GM12892 (cell line): ENCODE measurements at regions not wholly inside any gene's neighbourhood (a gene's known extent, or its start where the extent isn't known, plus 50 kb on each side); places are given as distances from the start of the nearest gene placed in this dataset.

Experiments
- POLR2A ChIP-seq: IDR thresholded peaks from 2 replicates; pipeline ENCODE4 v1.6.1; 2011; ENCODE audit warnings: low read depth, low read length, control low read depth
- POLR2AphosphoS5 ChIP-seq: IDR thresholded peaks from 2 replicates; pipeline ENCODE4 v1.6.1; 2011; ENCODE audit warnings: low read depth, low read length, control low read depth
- TAF1 ChIP-seq: IDR thresholded peaks from 2 replicates; pipeline ENCODE4 v1.6.1; 2011; ENCODE audit warnings: low read depth, mild to moderate bottlenecking, control low read depth, low read length, borderline replicate concordance

DNA sequence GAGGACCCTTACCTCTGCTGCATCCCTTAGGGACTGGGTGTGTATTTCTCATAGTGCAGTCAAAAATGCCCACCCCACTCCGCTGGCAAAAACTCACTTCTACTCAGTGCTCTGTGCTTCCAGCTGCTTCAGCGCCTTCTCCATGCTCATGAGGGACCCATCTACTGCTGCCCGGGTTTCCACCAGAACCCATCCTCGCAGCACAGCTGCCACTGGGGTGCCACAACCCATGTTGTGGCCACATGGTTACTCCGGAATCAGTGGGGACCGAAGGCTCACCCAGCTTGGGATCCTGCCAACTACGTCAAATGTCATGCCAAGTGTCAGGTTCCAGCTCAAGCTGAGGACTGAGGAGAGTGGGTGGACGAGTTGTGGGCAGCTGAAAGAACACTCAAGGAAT lies 774.2 kb upstream of the EYS start:
- TF ChIP-seq TAF1 (no peak), POLR2A (no peak), POLR2AphosphoS5 (no peak)
